GM12892 (cell line): ENCODE measurements at regions not wholly inside any gene's neighbourhood (a gene's known extent, or its start where the extent isn't known, plus 50 kb on each side); places are given as distances from the start of the nearest gene placed in this dataset.

Source experiments
- POLR2AphosphoS5 ChIP-seq: IDR thresholded peaks from 2 replicates; pipeline ENCODE4 v1.6.1; 2011; ENCODE audit warnings: low read depth, low read length, control low read depth
- TAF1 ChIP-seq: IDR thresholded peaks from 2 replicates; pipeline ENCODE4 v1.6.1; 2011; ENCODE audit warnings: low read depth, mild to moderate bottlenecking, control low read depth, low read length, borderline replicate concordance

- no peak for TF ChIP-seq POLR2AphosphoS5
- no peak for TF ChIP-seq TAF1
Observed at GRCh38 chr17:79212149-79213087, 137.8 kb downstream of the ENGASE start.
